HG03378 (cell line): ENCODE measurements at regions not wholly inside any gene's neighbourhood (a gene's known extent, or its start where the extent isn't known, plus 50 kb on each side); places are given as distances from the start of the nearest gene placed in this dataset.
"Not testable (repeated sequence)": the region's sequence is repeated elsewhere in the genome, so short reads cannot be mapped to it uniquely, and the experiment has no call there.

ENCODE experiments used
- ATAC-seq: cut with Tn5 transposase; IDR thresholded peaks from one replicate; pipeline ENCODE4 v1.9.1; 2021; ENCODE audit warnings: mild to moderate bottlenecking, moderate library complexity; ENCODE audit not compliant: unreplicated experiment

GRCh38 chr20:50435397-50436051, 74.7 kb upstream of the PTPN1 start:
- no peak for ATAC-seq

DNA sequence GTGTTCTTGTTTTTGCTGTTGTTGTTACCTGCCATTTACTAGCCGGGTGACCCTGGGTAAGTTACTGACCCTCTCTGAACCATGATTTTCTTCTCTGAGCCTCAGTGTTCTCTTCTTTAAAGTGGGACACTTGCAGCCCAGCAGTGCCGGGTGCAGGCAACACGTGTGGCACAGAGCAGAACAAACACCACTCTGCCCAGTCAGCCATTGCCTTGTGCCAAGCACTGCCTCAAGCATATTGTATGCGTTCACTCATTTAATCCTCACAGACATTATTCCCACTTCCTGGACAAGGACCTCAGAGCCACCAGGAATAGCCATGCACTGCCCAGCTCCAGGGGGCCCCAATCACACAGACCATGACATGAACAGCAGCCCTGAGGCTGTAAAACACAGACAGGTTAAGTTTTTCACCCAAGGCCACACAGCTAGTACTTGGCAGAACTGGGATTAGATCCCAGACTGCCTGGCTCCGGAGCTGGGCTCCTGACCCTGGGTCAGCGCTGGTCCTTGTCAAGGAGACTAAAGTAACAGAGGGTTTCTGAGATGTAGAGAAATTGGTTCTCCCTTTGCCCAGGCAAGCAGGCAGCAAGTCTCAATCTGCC, 74.0 kb upstream of the PTPN1 start:
- ATAC-seq = no peak

DNA sequence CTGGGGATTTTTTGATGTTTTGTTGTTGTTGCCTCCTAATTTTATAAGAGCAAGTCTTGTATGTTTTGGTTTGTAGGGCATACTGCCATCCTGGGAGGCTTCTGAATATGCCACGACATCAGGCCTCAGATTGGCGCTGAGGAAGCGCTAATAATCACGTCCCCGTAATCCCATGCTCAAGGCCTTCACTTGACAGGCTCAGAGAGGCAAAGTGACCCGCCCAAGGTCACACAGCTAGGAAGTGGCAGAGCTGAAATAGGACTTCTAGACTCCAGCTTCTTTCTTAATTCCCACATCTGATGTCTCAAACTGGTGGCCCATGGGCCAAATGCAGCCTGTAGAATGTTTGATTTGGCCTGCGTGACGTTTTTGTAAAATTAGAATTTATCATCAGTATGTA, 73.5 kb upstream of the PTPN1 start:
- no peak for ATAC-seq

DNA sequence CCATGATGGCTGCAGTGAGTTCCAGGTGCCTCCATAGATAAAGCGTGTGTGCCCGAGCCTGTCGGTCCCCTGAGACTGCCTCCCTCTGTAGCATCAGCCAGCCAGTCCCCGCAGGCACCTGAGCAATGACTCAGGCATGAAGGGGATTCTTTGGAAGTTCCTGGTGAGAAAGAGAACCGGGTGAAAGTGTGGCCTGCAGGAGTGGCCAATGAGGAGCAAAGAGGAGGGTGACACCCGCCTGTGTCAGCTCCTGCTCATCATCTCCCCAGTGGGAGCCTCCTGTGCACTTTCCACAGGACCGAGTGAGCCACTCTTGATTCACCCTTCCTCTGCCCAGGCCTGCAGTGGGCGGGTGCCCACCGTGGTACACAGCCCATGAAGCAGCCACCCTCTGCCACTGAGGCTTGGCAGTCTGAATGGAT, 71.2 kb upstream of the PTPN1 start:
- no peak for ATAC-seq

GRCh38 chr20:50439539-50440453, 70.4 kb upstream of the PTPN1 start:
- no peak for ATAC-seq

- no peak for ATAC-seq
Observed at GRCh38 chr20:50442512-50442911, 67.7 kb upstream of the PTPN1 start.

DNA sequence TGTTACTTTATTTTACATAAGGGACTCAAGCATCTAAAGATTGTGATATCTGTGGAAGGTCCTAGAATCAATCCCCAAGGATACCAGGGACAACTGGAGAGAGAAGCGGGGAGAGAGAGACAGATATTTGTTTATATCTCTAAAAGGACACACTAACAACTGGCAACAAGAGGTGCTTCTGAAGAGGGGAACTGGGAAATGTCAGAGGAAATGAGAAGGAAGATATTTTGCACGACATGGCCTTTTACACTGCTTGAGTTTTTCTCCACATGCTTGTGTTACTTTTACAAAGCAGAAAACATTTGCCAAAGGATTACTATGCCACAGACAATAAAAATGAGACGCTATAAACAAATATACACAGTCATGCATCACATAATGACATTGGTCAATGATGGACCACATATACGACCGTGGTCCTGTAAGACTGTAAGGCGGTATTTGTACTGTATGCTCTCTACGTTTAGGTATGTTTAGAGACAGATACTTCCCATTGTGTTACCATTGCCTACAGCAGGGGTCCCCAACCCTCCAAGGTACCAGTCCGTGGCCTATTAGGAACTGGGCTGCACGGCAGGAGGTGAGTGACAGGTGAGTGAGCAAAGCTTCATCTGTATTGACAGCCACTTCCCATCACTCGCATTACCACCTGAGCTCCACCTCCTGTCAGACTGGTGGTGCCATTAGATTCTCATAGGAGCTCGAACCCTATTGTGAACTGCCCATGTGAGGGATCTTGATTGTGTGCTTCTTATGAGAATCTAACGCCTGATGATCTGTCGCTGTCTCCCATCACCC, 64.6 kb upstream of the PTPN1 start:
- no peak for ATAC-seq

DNA sequence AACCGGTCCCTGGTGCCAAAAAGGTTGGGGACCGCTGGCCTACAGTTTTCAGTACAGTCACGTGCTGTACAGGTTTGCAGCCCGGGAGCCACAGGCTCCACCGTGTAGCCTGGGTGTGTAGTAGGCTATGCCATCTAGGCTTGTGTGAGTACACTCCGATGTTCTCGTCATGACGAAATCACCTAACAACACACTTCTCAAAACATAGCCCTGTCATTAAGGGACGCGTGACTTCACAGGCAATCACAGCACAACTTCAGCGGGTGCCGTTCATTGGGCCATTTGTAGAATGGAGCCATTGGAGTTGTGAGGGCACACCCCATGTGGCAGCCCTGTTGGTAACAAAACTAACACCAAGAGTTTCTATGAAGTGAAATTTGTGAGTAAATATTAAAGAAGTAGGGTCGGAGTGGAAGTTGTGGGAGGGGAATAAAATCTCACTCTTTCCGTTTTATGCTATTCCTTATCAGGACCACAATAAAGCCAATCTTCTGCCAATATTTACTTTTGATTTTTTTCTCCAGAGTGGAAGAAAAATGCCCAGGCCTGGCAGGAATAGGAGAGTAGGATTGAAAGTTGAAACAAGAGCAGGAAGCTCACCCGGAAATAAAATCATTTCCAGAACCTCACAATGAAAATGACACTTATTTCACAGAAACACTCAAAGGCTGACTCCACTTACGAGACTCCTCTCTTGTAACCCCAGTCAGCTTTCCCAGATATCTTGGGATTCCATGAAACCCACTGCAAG, 63.7 kb upstream of the PTPN1 start:
- ATAC-seq = no peak

DNA sequence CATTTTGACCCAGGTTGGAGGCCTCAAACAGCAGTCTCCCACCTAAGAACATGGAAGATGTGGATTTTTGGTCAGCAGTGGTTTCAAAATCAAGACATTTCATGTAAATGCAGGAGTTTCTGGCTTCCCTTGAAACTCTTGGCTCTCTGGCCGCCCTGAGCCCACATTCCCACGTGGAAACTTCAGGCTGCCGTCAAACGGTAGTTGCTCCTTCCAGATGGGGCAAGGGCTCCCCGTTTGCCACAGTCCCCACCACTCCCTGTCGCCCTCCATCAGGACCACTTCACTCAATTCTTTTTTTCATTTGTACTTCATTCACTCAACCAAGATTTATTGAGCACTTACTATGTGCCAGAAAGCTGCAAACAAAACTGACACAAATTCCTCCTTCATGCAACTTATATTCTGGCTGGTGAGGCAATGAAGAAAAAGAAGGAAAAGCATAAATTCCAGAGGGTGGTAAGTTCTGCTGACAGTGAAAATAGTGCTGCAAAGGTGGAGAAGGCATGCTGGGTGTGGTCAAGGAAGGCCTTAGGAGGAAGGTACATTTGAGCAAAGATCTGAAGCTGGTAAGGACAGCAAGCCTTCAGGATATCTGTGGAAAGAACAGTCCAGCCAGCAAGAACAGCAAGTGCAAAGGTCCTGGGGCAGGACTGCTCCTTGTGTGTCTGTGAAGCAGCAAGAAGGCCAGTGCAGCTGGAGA, 62.9 kb upstream of the PTPN1 start:
- no peak for ATAC-seq

- no peak for ATAC-seq
Observed at GRCh38 chr20:50447817-50448216, 62.4 kb upstream of the PTPN1 start.

DNA sequence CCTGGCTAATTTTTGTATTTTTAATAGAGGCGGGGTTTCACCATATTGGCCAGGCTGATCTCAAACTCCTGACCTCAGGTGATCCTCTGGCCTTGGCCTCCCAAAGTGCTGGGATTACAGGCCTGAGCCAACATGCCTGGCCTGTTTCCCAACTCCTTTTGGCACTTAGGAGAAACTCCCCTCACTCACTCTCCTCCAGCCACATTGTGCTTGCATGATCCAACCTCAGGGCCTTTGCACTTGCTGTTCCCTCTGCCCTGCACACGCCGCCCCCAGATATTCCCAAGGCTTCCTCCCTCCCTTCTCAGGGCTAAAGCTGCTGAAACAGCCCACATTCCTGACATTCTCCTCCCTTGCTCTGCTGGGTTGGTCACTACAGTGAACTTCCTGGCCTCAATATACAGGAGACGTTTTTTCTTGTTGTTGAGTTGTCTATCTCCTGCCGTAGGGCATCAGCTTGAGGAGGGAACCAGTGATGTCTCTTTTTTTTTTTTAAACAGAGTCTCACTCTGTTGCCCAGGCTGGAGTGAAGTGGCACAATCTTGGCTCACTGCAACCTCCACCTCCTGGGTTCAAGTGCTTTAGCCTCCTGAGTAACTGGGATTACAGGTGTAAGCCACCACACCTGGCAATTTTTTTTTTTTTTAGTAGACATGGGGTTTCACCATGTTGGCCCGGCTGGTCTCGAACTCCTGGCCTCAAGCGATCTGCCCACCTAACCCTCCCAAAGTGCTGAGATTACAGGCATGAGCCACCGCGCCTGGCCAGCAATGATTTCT, 61.4 kb upstream of the PTPN1 start:
- ATAC-seq = not testable (repeated sequence)

DNA sequence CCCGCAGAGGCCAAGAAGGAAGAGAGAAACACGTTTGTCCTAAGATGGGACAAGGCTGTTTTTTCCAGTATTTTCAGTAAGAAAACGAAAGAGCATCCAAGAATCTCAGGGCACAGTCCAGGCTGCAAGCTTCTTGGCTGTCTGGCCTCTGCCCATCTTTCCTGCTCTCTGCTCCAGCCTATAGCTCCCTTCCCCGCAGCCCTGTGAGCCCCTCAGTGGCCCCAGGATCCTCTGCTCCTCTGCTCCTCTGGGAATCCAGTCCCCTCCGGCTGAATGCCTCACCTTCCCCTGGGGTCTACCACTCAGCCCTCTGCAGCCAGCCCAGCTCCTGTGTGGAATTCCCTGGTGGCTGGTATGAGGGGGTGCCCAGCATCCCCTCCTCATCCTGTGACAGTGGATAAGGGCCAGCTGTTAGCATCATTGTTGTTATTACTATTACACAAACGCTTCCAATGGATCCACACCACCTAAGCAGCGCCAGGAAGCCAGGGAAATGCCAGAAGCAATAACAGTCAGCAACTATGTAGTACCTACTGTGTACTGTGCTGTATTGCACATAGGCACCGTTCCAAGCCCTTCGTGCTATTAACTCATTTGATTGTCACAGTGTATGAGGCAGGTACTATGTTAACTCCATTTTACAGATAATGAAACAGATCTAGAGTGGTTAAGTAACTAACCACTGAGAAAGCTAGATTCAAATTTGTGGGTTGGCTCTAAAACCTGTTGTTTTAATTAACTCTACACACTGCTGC, 60.3 kb upstream of the PTPN1 start:
- ATAC-seq = peak; percentile 49

- peak; percentile 10 for ATAC-seq
Observed at GRCh38 chr20:50450493-50450826, 59.7 kb upstream of the PTPN1 start.

DNA sequence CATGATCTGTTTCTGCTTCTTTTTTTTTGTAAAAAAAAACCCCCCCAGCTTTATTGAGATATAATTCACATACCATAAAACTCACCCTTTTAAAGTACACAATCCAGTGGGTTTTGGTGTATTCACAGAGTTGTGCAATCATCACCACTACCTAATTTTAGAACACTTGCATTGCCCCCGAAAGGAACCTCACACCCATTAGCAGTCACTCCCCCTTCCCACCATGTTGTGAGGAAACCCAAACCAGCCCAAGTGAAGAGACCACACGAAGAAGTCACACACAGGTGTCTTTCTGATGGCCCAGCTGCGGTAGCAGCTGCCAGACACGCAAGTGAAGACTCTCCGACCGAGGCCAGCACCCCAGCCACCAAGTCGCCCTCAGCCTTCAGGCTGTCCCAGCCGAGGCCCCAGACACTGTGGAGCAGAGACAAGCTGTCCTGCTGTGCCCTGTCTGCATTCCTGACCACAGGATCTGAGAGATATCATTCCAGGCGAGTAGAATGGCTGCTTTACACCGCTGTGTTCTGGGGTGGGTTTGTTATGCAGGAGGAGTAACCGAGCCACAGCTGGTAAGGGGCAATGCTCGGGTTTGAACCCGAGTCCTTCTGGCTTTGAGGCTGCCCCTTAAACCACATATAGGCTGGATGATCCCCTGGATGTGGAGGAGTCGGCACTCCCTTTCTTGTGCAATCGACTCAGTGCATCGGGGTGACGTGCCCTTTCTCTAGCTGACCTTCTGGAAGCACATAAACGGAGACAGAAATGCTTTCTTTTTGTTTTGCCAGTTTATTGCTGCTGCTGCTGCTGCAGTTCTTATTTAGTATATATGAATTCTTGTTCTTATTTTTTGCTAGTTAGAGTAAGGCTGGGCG, 59.1 kb upstream of the PTPN1 start:
- peak; percentile 71 for ATAC-seq

- not testable (repeated sequence) for ATAC-seq
Observed at GRCh38 chr20:50451792-50452425, 58.3 kb upstream of the PTPN1 start.

- no peak for ATAC-seq
Observed at GRCh38 chr20:50453533-50454244, 56.5 kb upstream of the PTPN1 start.
